NCI-H524 (cell line): ENCODE measurements at regions not wholly inside any gene's neighbourhood (a gene's known extent, or its start where the extent isn't known, plus 50 kb on each side); places are given as distances from the start of the nearest gene placed in this dataset.

ENCODE experiments used
- DNase-seq, 2 experiments: peaks; one replicate each; lab custom pipeline; 2025; lab: John Stamatoyannopoulos, UW

- DNase-seq, result peak in 1 of 2 experiments; percentile 15
Observed at GRCh38 chr5:133799571-133800237, 168.7 kb downstream of the C5orf15 start.

DNA sequence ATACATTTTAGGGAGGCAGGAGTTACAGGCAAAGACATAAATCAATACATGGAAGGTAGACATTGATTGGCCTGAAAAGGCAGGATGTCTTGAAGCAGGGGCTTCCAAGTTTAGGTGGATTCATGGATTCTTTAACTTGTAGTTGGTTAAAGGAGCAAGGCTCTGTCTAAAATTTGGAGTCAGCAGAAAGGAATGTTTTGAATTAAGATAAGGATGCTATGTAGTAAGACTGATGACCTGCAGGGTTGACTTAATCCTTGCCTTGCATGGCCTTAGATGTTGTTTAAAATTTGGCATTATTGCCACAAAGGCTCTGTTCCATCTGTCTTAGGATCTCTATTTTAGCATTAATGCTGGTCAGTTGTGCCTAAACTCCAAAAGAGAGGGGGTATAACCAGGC, 171.3 kb downstream of the C5orf15 start:
- DNase-seq, result no peak

GRCh38 chr5:133796186-133796585, 172.2 kb downstream of the C5orf15 start:
- no peak for DNase-seq

- no peak for DNase-seq
Observed at GRCh38 chr5:133794771-133795415, 173.5 kb downstream of the C5orf15 start.

GRCh38 chr5:133793756-133794465, 174.5 kb downstream of the C5orf15 start:
- no peak for DNase-seq

GRCh38 chr5:133792655-133793054, 175.8 kb downstream of the C5orf15 start:
- DNase-seq, result no peak

- DNase-seq, result peak in 1 of 2 experiments; percentile 44
Observed at GRCh38 chr5:133792024-133792423, 176.4 kb downstream of the C5orf15 start.

DNA sequence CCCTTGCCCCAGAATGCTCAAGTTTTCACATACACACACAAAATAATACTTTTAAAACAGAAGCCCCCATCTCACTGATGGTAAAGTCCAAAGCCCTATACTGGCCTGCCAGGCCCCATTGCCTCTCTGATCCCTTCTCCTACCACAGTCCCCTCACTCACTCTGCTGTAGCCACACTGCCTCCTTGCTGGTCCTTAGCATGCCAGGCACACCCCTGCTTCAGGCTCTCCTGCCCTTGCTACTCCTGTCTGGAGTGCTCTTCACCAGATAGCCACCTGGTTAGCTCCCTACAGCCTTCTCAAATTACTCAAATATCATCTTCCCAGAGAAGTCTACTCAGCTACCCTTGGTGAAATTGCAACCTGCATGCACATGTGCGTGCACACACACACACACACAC, 177.5 kb downstream of the C5orf15 start:
- peak; percentile 35 to 88 for DNase-seq

DNA sequence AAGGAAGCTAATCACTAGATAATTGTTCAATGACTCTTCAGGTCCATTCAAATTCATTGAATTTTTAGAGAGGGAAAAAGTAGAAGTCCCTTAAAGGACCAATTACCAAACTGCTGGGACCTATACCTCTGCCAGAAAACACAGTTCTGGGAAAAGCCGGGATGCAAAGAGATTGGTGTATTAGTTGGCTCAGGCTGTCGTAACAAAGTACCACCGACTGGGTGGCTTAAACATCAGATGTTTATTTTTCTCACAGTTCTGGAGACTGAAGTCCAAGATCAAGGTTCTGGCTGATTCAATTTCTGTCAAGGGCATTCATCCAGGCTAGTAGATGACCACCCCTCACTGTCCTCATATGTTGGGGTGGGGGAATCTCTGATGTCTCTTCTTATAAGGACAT, 177.1 kb upstream of the FSTL4 start:
- DNase-seq, result no peak

- no peak for DNase-seq
Observed at GRCh38 chr5:133788121-133788520, 175.8 kb upstream of the FSTL4 start.

DNA sequence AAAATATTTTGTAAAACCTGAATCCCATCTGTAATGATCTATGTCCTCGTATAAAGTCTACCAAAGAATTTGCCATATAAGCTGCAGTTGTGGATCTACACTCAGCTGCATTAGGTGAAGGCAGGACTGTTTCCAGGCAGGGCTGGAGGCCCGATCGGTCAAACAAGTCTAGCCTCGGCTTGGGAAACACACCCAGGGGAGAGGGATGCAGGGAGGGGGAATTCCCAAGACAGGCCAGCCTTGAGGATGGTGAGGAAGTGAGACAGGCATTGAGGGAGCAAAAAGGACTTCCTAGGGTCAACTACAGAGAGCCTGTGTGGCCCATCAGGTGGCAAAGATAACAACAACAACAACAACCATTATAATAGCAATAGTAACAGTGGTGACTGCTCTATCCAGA, 174.1 kb upstream of the FSTL4 start:
- DNase-seq, result no peak

DNA sequence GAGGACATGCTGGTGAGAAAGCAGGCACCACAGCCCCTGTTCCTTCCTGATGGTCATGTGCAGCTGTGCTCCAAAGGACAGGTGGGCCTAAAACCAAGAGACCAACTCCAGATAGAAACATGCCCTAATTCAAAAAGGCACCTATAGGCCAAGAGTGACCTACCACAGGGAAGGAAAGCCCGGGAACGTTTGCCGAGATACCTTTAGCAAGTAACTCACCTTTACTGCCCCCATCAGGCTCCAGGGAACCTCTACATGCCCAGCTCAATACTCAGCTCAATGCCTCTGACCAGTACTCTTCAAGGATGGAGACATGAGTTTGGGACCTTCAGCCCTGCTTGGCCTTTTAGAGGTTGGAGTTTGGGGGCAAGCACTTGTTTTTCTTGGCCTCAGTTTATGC, 172.8 kb upstream of the FSTL4 start:
- no peak for DNase-seq

- no peak for DNase-seq
Observed at GRCh38 chr5:133783481-133783880, 171.1 kb upstream of the FSTL4 start.

DNA sequence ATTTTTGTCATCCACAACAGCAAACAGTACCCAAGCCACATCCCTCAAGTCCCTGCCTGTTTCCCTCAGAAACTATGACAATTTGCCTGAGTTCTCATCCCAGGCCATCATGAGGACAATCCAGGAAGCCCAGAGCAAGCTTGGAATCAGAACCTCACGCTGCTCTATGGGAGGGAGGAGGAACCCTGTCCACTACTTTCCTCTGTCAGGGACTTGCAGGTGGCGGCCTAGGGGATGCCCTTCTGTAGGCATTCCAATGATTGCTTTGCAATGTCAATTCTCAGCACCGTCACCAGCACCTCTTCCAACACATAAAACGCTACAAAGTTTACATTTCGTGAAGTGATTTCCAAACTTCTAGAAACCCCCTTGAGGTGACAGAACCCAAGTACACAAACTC, 170.4 kb upstream of the FSTL4 start:
- no peak for DNase-seq

- no peak for DNase-seq
Observed at GRCh38 chr5:133781436-133782225, 169.3 kb upstream of the FSTL4 start.

DNA sequence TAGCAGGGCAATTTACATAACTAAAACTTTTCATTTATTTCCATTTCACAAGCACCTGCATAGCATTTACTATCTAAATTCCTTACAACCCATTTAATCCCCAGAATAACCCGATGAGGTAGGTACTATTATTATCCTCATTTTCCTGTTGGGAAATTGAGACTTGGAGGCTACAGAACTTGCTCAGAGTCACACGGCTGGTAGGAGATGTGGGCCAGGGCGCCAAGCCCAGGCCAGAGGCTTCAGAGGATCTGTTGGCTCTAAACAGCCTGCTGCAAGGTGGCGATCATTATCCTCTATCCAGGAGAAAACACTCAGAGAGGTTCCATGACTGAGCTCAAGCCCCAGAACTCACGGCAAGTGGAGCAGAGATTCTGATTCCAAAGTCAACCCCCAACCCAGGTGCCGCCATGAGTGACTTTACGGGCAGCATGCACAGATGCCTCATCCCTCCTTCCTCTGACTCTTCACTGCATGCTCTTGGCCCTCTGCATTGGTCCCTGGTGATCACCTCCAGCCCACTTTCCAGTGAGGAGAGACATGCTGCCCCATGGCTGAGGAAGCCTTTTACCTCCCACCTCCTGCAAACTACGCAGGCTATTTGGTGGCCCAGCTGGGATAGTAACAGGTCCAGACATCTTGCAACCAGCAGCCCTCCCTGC, 168.4 kb upstream of the FSTL4 start:
- no peak for DNase-seq

DNA sequence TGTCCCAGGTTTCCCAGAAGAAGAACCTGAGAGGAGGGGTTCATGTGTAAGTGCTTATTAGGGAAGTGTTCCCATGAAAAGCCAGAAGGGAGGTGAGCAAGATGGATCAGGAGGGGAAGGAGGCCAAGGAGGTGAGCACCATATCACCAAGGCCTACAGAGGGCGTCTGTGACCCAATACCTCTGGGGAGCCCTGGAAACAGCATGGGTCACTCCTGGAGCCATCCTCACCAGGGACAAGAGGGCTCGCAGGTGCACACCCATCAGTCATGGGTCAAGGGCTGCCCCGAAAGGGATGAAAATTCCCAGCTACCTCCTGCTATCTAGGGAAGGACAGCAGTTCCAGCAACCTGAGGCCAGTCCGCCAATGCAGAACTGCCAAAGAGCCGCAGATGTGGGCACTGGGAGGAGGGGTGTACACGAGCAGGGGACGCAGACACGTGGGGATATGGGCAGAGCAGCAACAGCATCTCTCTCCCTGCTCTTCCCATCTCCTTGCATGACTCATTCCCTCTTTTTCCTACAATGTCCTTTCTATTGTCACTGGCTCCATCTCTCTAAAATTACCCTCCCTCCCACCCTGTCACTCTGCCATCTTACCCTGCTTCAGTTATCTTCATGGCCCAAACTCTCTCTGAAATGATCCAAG, 167.6 kb upstream of the FSTL4 start:
- DNase-seq, result no peak

DNA sequence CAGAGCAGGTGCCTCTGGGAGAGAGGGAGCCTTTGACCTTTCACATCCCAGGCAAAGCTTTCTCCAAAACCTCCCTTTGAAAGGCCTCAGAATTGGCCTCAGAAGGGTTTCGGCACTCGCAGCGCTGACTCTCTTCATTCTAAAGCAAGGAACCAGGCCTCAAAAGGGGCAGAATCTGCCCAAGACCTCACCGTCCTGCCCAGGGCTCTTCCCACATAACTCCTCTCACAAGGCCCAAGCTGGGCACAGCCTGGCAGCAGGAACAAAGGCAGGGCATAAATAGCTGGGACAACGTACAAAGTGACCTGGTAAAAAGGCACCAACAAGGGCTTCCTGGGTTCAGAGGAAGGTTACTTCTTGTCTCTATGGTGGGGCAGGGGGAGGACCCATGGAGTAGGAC, 166.3 kb upstream of the FSTL4 start:
- no peak for DNase-seq

- DNase-seq, result no peak
Observed at GRCh38 chr5:133777951-133778350, 165.6 kb upstream of the FSTL4 start.

- no peak for DNase-seq
Observed at GRCh38 chr5:133775584-133776304, 163.4 kb upstream of the FSTL4 start.
